HepG2 (cell line): ENCODE measurements at regions not wholly inside any gene's neighbourhood (a gene's known extent, or its start where the extent isn't known, plus 50 kb on each side); places are given as distances from the start of the nearest gene placed in this dataset.
"Not testable (repeated sequence)": the region's sequence is repeated elsewhere in the genome, so short reads cannot be mapped to it uniquely, and the experiment has no call there.

Experiments
- ATAC-seq: fragments of 200-7000 bp; cut with Tn5 transposase; 3 replicates; pipeline ENCODE4 v1.9.1; 2020; ENCODE audit warnings: mild to moderate bottlenecking, moderate library complexity
- BruUV-seq: library from RNA; stranded (reverse); fragments of 400-500 nt; replicated peaks from 2 replicates; lab custom pipeline; 2021; lab: Mats Ljungman, UMichigan
- CTCF ChIA-PET: fragments of 300-600 bp; formaldehyde crosslinking; extraction: SDS; loops from one replicate; lab custom pipeline; 2021; ENCODE audit warnings: low total read pairs, inconsistent platforms, low intra/inter-chr PET ratio; lab: Yijun Ruan, JAX
- POLR2A ChIA-PET: fragments of 350-600 bp; sonication (Branson Sonifier 250); formaldehyde crosslinking; loops from one replicate; lab custom pipeline; 2020; ENCODE audit warnings: antibody characterized with exemption, inconsistent platforms; lab: Yijun Ruan, JAX
- DNase-seq: peaks from one replicate; pipeline ENCODE4 v3.0.0-alpha.2; 2015; ENCODE audit warnings: low spot score
- FAIRE-seq: peaks from 3 replicates; lab custom pipeline; 2011; peaks lifted over from hg19 to GRCh38; lab: Jason Lieb, UNC
- H2AFZ ChIP-seq: one replicate; pipeline ENCODE4 v1.6.1; 2011; ENCODE audit warnings: low read length, inconsistent platforms
- H3K27ac ChIP-seq: fragments of 300-600 bp; 3 replicates; pipeline ENCODE4 v1.8.0; 2011; ENCODE audit warnings: mixed run types, mild to moderate bottlenecking, mixed read lengths, low read length, inconsistent platforms; ENCODE audit not compliant: insufficient read depth; ENCODE audit errors: extremely low read length
- H3K27me3 ChIP-seq, 2 experiments: fragments of 200-600 bp in 1 of 2; 2 replicates in 1 of 2; 3 replicates in 1 of 2; pipeline versions ENCODE4 v1.6.0 to v1.8.0; 2011; ENCODE audit warnings: low read length in 2 of 2, mild to moderate bottlenecking in 2 of 2, moderate library complexity in 2 of 2, inconsistent platforms in 1 of 2; ENCODE audit not compliant: insufficient read depth in 2 of 2, control insufficient read depth in 1 of 2
- H3K36me3 ChIP-seq, 2 experiments: fragments of 200-600 bp in 1 of 2; replicated peaks in 1 of 2; 2 replicates in 1 of 2; 3 replicates in 1 of 2; pipeline versions ENCODE4 v1.5.1 to v1.8.0; 2011; ENCODE audit warnings: low read length in 2 of 2, inconsistent platforms in 1 of 2; ENCODE audit not compliant: insufficient read depth in 2 of 2, control insufficient read depth in 1 of 2
- H3K4me1 ChIP-seq: 2 replicates; pipeline ENCODE4 v1.5.1; 2012; ENCODE audit warnings: low read length, inconsistent platforms; ENCODE audit not compliant: insufficient read depth
- H3K4me2 ChIP-seq: 2 replicates; pipeline ENCODE4 v1.6.0; 2011; ENCODE audit warnings: low read depth, low read length, inconsistent platforms
- H3K4me3 ChIP-seq, 3 experiments: fragments of 200-600 bp in 1 of 3; sonication (generic), shearing (Covaris generic) in 1 of 3; replicated peaks in 1 of 3; 2 replicates each; pipeline ENCODE4 v1.5.1; 2011 to 2016; ENCODE audit warnings: low read length in 3 of 3, inconsistent platforms in 2 of 3, low read depth in 2 of 3, mild to moderate bottlenecking in 2 of 3, control low read depth in 1 of 3, mixed read lengths in 1 of 3; ENCODE audit not compliant: insufficient read depth in 1 of 3
- H3K79me2 ChIP-seq: one replicate; pipeline ENCODE4 v1.6.1; 2011; ENCODE audit warnings: low read length, inconsistent platforms; ENCODE audit not compliant: insufficient read depth
- H3K9ac ChIP-seq: 2 replicates; pipeline ENCODE4 v1.6.0; 2011; ENCODE audit warnings: mild to moderate bottlenecking, low read depth, low read length, inconsistent platforms; ENCODE audit not compliant: insufficient read depth
- H3K9me3 ChIP-seq: 2 replicates; pipeline ENCODE4 v1.5.1; 2012; ENCODE audit warnings: mild to moderate bottlenecking, low read length
- H4K20me1 ChIP-seq: 2 replicates; pipeline ENCODE4 v1.6.0; 2011; ENCODE audit warnings: inconsistent platforms, mild to moderate bottlenecking, low read length, moderate library complexity; ENCODE audit not compliant: insufficient read depth
- MTF2 ChIP-seq: sonication (generic); formaldehyde crosslinking; IDR thresholded peaks from 2 replicates; pipeline ENCODE4 v1.5.0; 2020; ENCODE audit warnings: missing genetic modification reagents, borderline replicate concordance
- ZNF280B ChIP-seq: sonication (generic); formaldehyde crosslinking; IDR thresholded peaks from 2 replicates; pipeline ENCODE4 v1.5.0; 2020; ENCODE audit warnings: missing genetic modification reagents, mild to moderate bottlenecking, borderline replicate concordance
- WGBS: methylation state at CpG from one replicate; pipeline ENCODE4 v1.1.6; 2017; ENCODE audit warnings: low lambda C conversion rate; 5-methylcytosine and 5-hydroxymethylcytosine counted together
- in situ Hi-C: cut with HindIII; loops from 2 replicates; pipeline ENCODE4 v1.10.0; 2017; ENCODE audit warnings: low pct_unique_long_range_greater_than_20kb; ENCODE audit not compliant: extremely low pct_ligation_motif_present
- intact Hi-C: fragments of 100-400 bp; cut with micrococcal nuclease; formaldehyde crosslinking; loops from one replicate; pipeline ENCODE4 v1.10.0; 2022; ENCODE audit not compliant: unreplicated experiment

- TF ChIP-seq MTF2 (CRISPR knock-in tag) (no peak), ZNF280B (CRISPR knock-in tag) (no peak)
These were observed 218.6 kb downstream of the SNRPN start (continued) for GRCh38 chr15:25173241-25174028.

GRCh38 chr15:25174149-25174548 lies 219.4 kb downstream of the SNRPN start:
- in situ Hi-C loops, H3K4me1 ChIP-seq, intact Hi-C loops, FAIRE-seq, H3K27me3 ChIP-seq, DNase-seq, H4K20me1 ChIP-seq, H3K27ac ChIP-seq, H3K36me3 ChIP-seq, BruUV-seq, H3K4me2 ChIP-seq, ATAC-seq, H2AFZ ChIP-seq, POLR2A ChIA-PET, H3K79me2 ChIP-seq, H3K4me3 ChIP-seq, CTCF ChIA-PET, H3K9ac ChIP-seq: not testable (repeated sequence)
- peaks cover 97% of the 10 kb centered on the region for H3K9me3 ChIP-seq
- 65% methylated on average over 8 of the region's 10 CpGs for WGBS
